ENCODE measurements at regions not wholly inside any gene's neighbourhood (a gene's known extent, or its start where the extent isn't known, plus 50 kb on each side); places are given as distances from the start of the nearest gene placed in this dataset.

- WGBS, 3 donors, result 11 to 24% (median 18%) methylated on average over 5 of the region's 5 CpGs
- intact Hi-C loops (cut with DNase I), result no loop called here
These were observed 97.0 kb upstream of the ODAD2 start for GRCh38 chr10:28095791-28096378.

DNA sequence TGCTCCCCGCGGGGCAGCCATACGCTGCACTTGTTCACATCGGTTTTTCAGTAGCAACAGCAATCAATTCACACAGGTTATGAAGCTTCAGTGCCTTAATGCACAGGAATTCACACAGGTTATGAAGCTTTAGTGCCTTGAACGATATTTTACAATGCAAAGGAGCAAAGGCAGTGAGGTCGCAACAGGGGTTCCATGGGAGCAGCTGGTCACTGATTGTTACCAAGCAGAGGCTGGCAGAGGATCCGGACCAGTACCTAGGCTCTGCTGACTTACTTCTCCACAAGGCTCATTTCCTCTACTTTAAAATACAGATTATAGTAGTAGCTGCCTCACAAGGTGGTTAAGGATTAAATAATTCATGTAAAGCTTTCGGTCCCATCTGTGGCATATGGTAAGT, 95.2 kb upstream of the ODAD2 start:
- TF ChIP-seq CTCF (IDR thresholded peaks at IDR 0.05) (no peak), POLR2A (IDR thresholded peaks at IDR 0.05) (no peak), EP300 (IDR thresholded peaks at IDR 0.05) (no peak)
- 88 to 93% (median 92%) methylated on average over 8 of the region's 8 CpGs for WGBS, 3 donors
- Histone ChIP-seq H3K27me3 (no peaks in the 10 kb centered on the region), H3K9me3 (no peaks in the 10 kb centered on the region), H3K4me3 (no peak overlapping the region), H3K27ac (no peak overlapping the region), H3K36me3 (no peaks in the 10 kb centered on the region), H3K4me1 (ENCODE audit: insufficient read depth) (no peaks in the 10 kb centered on the region)
- no peak for DNase-seq
- intact Hi-C loops (cut with DNase I), result no loop called here

More at GRCh38 chr10:28095791-28096378, 97.0 kb upstream of the ODAD2 start:
- no peak overlapping the region for H3K27ac ChIP-seq
- H3K27me3 ChIP-seq, result no peaks in the 10 kb centered on the region
- H3K9me3 ChIP-seq, result no peaks in the 10 kb centered on the region
- no peak overlapping the region for H3K4me3 ChIP-seq
- H3K4me1 ChIP-seq (ENCODE audit: insufficient read depth), result no peaks in the 10 kb centered on the region
- no peaks in the 10 kb centered on the region for H3K36me3 ChIP-seq
- DNase-seq, result no peak
- no peak for TF ChIP-seq EP300 (IDR thresholded peaks at IDR 0.05)
- no peak for TF ChIP-seq CTCF (IDR thresholded peaks at IDR 0.05)
- TF ChIP-seq POLR2A (IDR thresholded peaks at IDR 0.05), result no peak

- H3K4me3 ChIP-seq, result no peak overlapping the region
- intact Hi-C loops (cut with DNase I), result no loop called here
- no peaks in the 10 kb centered on the region for H3K36me3 ChIP-seq
- H3K9me3 ChIP-seq, result no peaks in the 10 kb centered on the region
- H3K27me3 ChIP-seq, result no peaks in the 10 kb centered on the region
- TF ChIP-seq POLR2A (IDR thresholded peaks at IDR 0.05) (no peak), CTCF (IDR thresholded peaks at IDR 0.05) (no peak), EP300 (IDR thresholded peaks at IDR 0.05) (no peak)
- 87 to 94% (median 90%) methylated on average over 2 of the region's 2 CpGs for WGBS, 3 donors
- H3K27ac ChIP-seq, result no peak overlapping the region
- DNase-seq, result no peak
- no peaks in the 10 kb centered on the region for H3K4me1 ChIP-seq (ENCODE audit: insufficient read depth)
These were observed 93.0 kb upstream of the ODAD2 start for GRCh38 chr10:28091913-28092312.

- DNase-seq, result no peak
- intact Hi-C loops (cut with DNase I), result no loop called here
- Histone ChIP-seq H3K27ac (no peak overlapping the region), H3K9me3 (no peaks in the 10 kb centered on the region), H3K4me3 (no peak overlapping the region), H3K36me3 (no peaks in the 10 kb centered on the region), H3K27me3 (no peaks in the 10 kb centered on the region), H3K4me1 (ENCODE audit: insufficient read depth) (no peaks in the 10 kb centered on the region)
- WGBS, 3 donors, result 70 to 94% (median 84%) methylated on average over 4 of the region's 4 CpGs
- TF ChIP-seq EP300 (IDR thresholded peaks at IDR 0.05) (no peak), CTCF (IDR thresholded peaks at IDR 0.05) (no peak), POLR2A (IDR thresholded peaks at IDR 0.05) (no peak)
These were observed 91.6 kb upstream of the ODAD2 start for GRCh38 chr10:28090506-28090905.
